Thoracic aorta (tissue), 2 donors: ENCODE measurements at regions not wholly inside any gene's neighbourhood (a gene's known extent, or its start where the extent isn't known, plus 50 kb on each side); places are given as distances from the start of the nearest gene placed in this dataset.

ENCODE experiments used
- ATAC-seq: fragments of 150-250 bp; one replicate; pipeline ENCODE4 v1.8.0; 2017; ENCODE audit warnings: low read depth; ENCODE audit not compliant: insufficient number of reproducible peaks, low FRiP score
- DNase-seq: peaks from one replicate; pipeline ENCODE4 v3.0.0-alpha.2; 2020; ENCODE audit warnings: low spot score
- H3K27ac ChIP-seq, 2 donors: fragments of 200-600 bp; sonication (generic); 1 replicate in 1 of 2; 2 replicates in 1 of 2; pipeline ENCODE4 v1.5.1; 2016; ENCODE audit warnings: mild to moderate bottlenecking in 2 of 2, moderate library complexity in 2 of 2
- H3K27me3 ChIP-seq: fragments of 200-600 bp; sonication (generic); replicated peaks from 2 replicates; pipeline ENCODE4 v1.6.0; 2016; ENCODE audit warnings: mild to moderate bottlenecking; ENCODE audit not compliant: insufficient read depth
- H3K36me3 ChIP-seq: fragments of 200-600 bp; sonication (generic); one replicate; pipeline ENCODE4 v1.5.1; 2016
- H3K4me1 ChIP-seq, 2 donors: fragments of 200-600 bp; sonication (generic); 1 replicate in 1 of 2; 2 replicates in 1 of 2; pipeline versions ENCODE4 v1.5.1 to v1.6.0; 2016; ENCODE audit warnings: low read depth in 2 of 2, mild to moderate bottlenecking in 1 of 2; ENCODE audit not compliant: control insufficient read depth in 1 of 2
- H3K4me3 ChIP-seq: fragments of 200-600 bp; sonication (generic); 2 replicates; pipeline ENCODE4 v1.5.1; 2016; ENCODE audit warnings: mild to moderate bottlenecking
- H3K9me3 ChIP-seq: fragments of 200-600 bp; sonication (generic); 2 replicates; pipeline ENCODE4 v1.5.1; 2016
- TF ChIP-seq, protein P1 (sequence below): fragments of 200-600 bp; sonication (generic); IDR thresholded peaks from one replicate; pipeline ENCODE4 v1.5.1; 2019; ENCODE audit warnings: antibody characterized with exemption

- no peaks in the 10 kb centered on the region for H3K27me3 ChIP-seq
- H3K36me3 ChIP-seq = no peaks in the 10 kb centered on the region
- no peak for ATAC-seq
- H3K4me1 ChIP-seq = no peaks in the 10 kb centered on the region
- no peak overlapping the region for H3K4me3 ChIP-seq
- no peak for DNase-seq
- no peaks in the 10 kb centered on the region for H3K9me3 ChIP-seq
- no peak overlapping the region for H3K27ac ChIP-seq
- TF ChIP-seq, protein P1, sequence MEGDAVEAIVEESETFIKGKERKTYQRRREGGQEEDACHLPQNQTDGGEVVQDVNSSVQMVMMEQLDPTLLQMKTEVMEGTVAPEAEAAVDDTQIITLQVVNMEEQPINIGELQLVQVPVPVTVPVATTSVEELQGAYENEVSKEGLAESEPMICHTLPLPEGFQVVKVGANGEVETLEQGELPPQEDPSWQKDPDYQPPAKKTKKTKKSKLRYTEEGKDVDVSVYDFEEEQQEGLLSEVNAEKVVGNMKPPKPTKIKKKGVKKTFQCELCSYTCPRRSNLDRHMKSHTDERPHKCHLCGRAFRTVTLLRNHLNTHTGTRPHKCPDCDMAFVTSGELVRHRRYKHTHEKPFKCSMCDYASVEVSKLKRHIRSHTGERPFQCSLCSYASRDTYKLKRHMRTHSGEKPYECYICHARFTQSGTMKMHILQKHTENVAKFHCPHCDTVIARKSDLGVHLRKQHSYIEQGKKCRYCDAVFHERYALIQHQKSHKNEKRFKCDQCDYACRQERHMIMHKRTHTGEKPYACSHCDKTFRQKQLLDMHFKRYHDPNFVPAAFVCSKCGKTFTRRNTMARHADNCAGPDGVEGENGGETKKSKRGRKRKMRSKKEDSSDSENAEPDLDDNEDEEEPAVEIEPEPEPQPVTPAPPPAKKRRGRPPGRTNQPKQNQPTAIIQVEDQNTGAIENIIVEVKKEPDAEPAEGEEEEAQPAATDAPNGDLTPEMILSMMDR = no peak
Measured at GRCh38 chr6:79783670-79784394, 152.7 kb downstream of the SH3BGRL2 start.

- Histone ChIP-seq H3K9me3 (no peaks in the 10 kb centered on the region), H3K27me3 (no peaks in the 10 kb centered on the region), H3K27ac (no peak overlapping the region), H3K36me3 (no peaks in the 10 kb centered on the region), H3K4me3 (no peak overlapping the region), H3K4me1 (no peaks in the 10 kb centered on the region)
- DNase-seq = no peak
- TF ChIP-seq, protein P1 = no peak
- no peak for ATAC-seq
Measured at GRCh38 chr6:79782792-79783580, 151.9 kb downstream of the SH3BGRL2 start.

GRCh38 chr6:79781916-79782315 lies 150.8 kb downstream of the SH3BGRL2 start:
- Histone ChIP-seq H3K4me3 (no peak overlapping the region), H3K9me3 (no peaks in the 10 kb centered on the region), H3K27me3 (no peaks in the 10 kb centered on the region), H3K27ac (no peak overlapping the region), H3K4me1 (no peaks in the 10 kb centered on the region), H3K36me3 (no peaks in the 10 kb centered on the region)
- ATAC-seq (no peak), DNase-seq (no peak)
- TF ChIP-seq, protein P1 = no peak

DNA sequence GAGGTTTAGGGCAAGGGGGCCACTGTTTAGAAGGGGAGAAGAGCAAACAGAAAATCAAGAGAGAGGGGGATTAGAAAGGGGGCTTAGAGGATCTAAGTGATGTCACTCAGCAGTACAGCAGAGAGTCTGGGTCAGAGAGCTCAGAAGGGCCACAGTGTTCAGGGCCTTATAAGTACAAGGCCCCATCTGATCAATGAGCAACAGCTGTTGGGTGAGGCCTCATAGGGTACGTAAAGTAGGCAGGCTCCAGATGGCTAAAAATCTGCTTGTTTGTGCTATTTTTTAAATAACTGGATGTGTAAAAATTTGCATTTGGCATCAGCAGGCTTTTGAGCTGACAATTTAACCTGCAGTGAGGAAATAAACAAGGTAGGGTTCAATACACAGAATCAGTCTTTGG lies 149.8 kb downstream of the SH3BGRL2 start:
- no peak overlapping the region for H3K27ac ChIP-seq
- H3K27me3 ChIP-seq = no peaks in the 10 kb centered on the region
- no peak overlapping the region for H3K4me3 ChIP-seq
- ATAC-seq = no peak
- no peaks in the 10 kb centered on the region for H3K4me1 ChIP-seq
- TF ChIP-seq, protein P1 = no peak
- H3K36me3 ChIP-seq = no peaks in the 10 kb centered on the region
- H3K9me3 ChIP-seq = no peaks in the 10 kb centered on the region
- no peak for DNase-seq

DNA sequence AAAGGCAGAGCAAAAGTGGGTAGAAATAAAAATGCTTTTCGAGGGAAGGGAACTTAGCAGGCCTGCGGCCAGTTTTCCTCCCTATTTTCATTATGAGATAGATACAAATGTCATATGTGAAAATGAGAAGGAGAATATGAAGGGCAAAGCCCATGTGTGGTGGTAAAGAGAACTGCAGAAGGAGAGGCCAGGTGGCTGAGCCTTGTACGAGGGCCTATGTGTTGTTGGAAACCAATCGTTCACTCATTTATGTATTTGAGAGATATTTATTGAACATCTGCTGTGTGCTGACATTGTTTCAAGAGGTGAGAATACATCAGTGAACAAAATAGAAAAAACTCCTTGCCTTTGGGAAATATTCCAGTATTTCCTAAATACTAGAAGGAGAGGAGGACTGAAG lies 147.7 kb downstream of the SH3BGRL2 start:
- no peaks in the 10 kb centered on the region for H3K27me3 ChIP-seq
- no peak overlapping the region for H3K4me3 ChIP-seq
- TF ChIP-seq, protein P1 = no peak
- H3K9me3 ChIP-seq = no peaks in the 10 kb centered on the region
- no peak overlapping the region for H3K27ac ChIP-seq
- DNase-seq = no peak
- H3K36me3 ChIP-seq = no peaks in the 10 kb centered on the region
- no peak for ATAC-seq
- H3K4me1 ChIP-seq = no peaks in the 10 kb centered on the region
